Endothelial cell of umbilical vein (primary cell): ENCODE measurements at regions not wholly inside any gene's neighbourhood (a gene's known extent, or its start where the extent isn't known, plus 50 kb on each side); places are given as distances from the start of the nearest gene placed in this dataset.

Source experiments
- BruUV-seq: library from RNA; stranded (reverse); fragments of 400-500 nt; replicated peaks from 2 replicates; lab custom pipeline; 2021; lab: Mats Ljungman, UMichigan
- CTCF ChIA-PET: fragments of 300-600, 350-600 bp; sonication (Branson Sonifier 250); formaldehyde crosslinking; loops from one replicate; lab custom pipeline; 2021; ENCODE audit warnings: antibody characterized with exemption, inconsistent platforms; lab: Charles Lee
- POLR2A ChIA-PET: fragments of 300-600, 350-600 bp; sonication (Branson Sonifier 250); formaldehyde crosslinking; loops from one replicate; lab custom pipeline; 2021; ENCODE audit warnings: antibody characterized with exemption, inconsistent platforms; lab: Charles Lee
- DNase-seq: peaks from one replicate; pipeline ENCODE4 v3.0.0-alpha.2; 2011; ENCODE audit warnings: low read depth, low spot score
- FAIRE-seq: peaks from 2 replicates; lab custom pipeline; 2011; peaks lifted over from hg19 to GRCh38; lab: Jason Lieb, UNC
- H2AFZ ChIP-seq: 2 replicates; pipeline ENCODE4 v1.6.0; 2012; ENCODE audit warnings: low read depth, low read length, control low read depth, inconsistent platforms
- H3K27ac ChIP-seq: 2 replicates; pipeline ENCODE4 v1.5.1; 2011; ENCODE audit warnings: low read depth, mild to moderate bottlenecking, control low read depth, low read length, moderate library complexity; ENCODE audit not compliant: insufficient read depth
- H3K27me3 ChIP-seq, 2 experiments: 2 replicates each; pipeline versions ENCODE4 v1.6.0 to v1.6.1; 2011; ENCODE audit warnings: low read length in 2 of 2, mixed read lengths in 1 of 2; ENCODE audit not compliant: control insufficient read depth in 2 of 2, insufficient read depth in 2 of 2
- H3K36me3 ChIP-seq, 2 experiments: 2 replicates in 1 of 2; 3 replicates in 1 of 2; pipeline ENCODE4 v1.5.1; 2011; ENCODE audit warnings: low read length in 2 of 2, mild to moderate bottlenecking in 1 of 2, moderate library complexity in 1 of 2; ENCODE audit not compliant: control insufficient read depth in 2 of 2, insufficient read depth in 2 of 2; ENCODE audit errors: extremely low read depth in 1 of 2
- H3K4me1 ChIP-seq: 3 replicates; pipeline ENCODE4 v1.5.1; 2011; ENCODE audit warnings: mild to moderate bottlenecking, low read length; ENCODE audit not compliant: control insufficient read depth, insufficient read depth; ENCODE audit errors: extremely low read depth
- H3K4me2 ChIP-seq: 2 replicates; pipeline ENCODE4 v1.6.1; 2011; ENCODE audit warnings: low read length, control low read depth, mixed read lengths; ENCODE audit not compliant: insufficient read depth
- H3K4me3 ChIP-seq, 3 experiments: fragments of 200-600 bp in 1 of 3; sonication (generic), shearing (Covaris generic) in 1 of 3; replicated peaks in 1 of 3; 2 replicates each; pipeline ENCODE4 v1.5.1; 2011 to 2016; ENCODE audit warnings: control low read depth in 3 of 3, low read length in 3 of 3, mild to moderate bottlenecking in 2 of 3, inconsistent platforms in 1 of 3, low read depth in 1 of 3, moderate library complexity in 1 of 3; ENCODE audit not compliant: insufficient read depth in 1 of 3
- H3K79me2 ChIP-seq: 2 replicates; pipeline ENCODE4 v1.6.0; 2012; ENCODE audit warnings: low read length, inconsistent platforms; ENCODE audit not compliant: control insufficient read depth, insufficient read depth
- H3K9ac ChIP-seq: replicated peaks from 2 replicates; pipeline ENCODE3; 2011; ENCODE audit warnings: low read length, control low read depth; ENCODE audit not compliant: insufficient read depth; ENCODE audit errors: extremely low read depth
- H3K9me1 ChIP-seq: replicated peaks from 3 replicates; pipeline ENCODE4 v1.6.0; 2011; ENCODE audit warnings: mild to moderate bottlenecking, low read length; ENCODE audit not compliant: control insufficient read depth, insufficient read depth; ENCODE audit errors: extremely low read depth
- H3K9me3 ChIP-seq: replicated peaks from 2 replicates; pipeline ENCODE4 v1.5.1; 2012; ENCODE audit warnings: low read length, inconsistent platforms; ENCODE audit not compliant: control insufficient read depth, insufficient read depth
- H4K20me1 ChIP-seq: replicated peaks from 2 replicates; pipeline ENCODE3; 2011; ENCODE audit warnings: mild to moderate bottlenecking, low read length; ENCODE audit not compliant: control insufficient read depth, insufficient read depth; ENCODE audit errors: extremely low read depth
- EZH2 ChIP-seq: IDR thresholded peaks from 2 replicates; pipeline ENCODE4 v1.6.1; 2012; ENCODE audit warnings: borderline replicate concordance, low read depth, mild to moderate bottlenecking, moderate library complexity, low read length, inconsistent platforms; ENCODE audit not compliant: severe bottlenecking
- FOS ChIP-seq: IDR thresholded peaks from 2 replicates; pipeline ENCODE4 v1.6.1; 2011; ENCODE audit warnings: mild to moderate bottlenecking, low read length, moderate library complexity, borderline replicate concordance; ENCODE audit not compliant: insufficient read depth
- GATA2 ChIP-seq: IDR thresholded peaks from 2 replicates; pipeline ENCODE4 v1.7.0; 2011; ENCODE audit warnings: low read depth, mild to moderate bottlenecking, moderate library complexity, mixed read lengths, low read length; ENCODE audit not compliant: insufficient read length, insufficient read depth
- JUN ChIP-seq: IDR thresholded peaks from 2 replicates; pipeline ENCODE4 v1.6.1; 2011; ENCODE audit warnings: borderline replicate concordance, low read depth; ENCODE audit not compliant: insufficient read length, insufficient read depth
- MAX ChIP-seq: IDR thresholded peaks from 2 replicates; pipeline ENCODE4 v1.6.1; 2011; ENCODE audit not compliant: insufficient read depth, insufficient read length
- MYC ChIP-seq: IDR thresholded peaks from one replicate; pipeline ENCODE4 v1.6.1; 2011; ENCODE audit warnings: mild to moderate bottlenecking, low read depth, low read length
- POLR2A ChIP-seq: IDR thresholded peaks from 2 replicates; pipeline ENCODE4 v1.6.1; 2012; ENCODE audit warnings: low read depth, mild to moderate bottlenecking, control low read depth, low read length
- POLR2AphosphoS5 ChIP-seq: IDR thresholded peaks from 2 replicates; pipeline ENCODE4 v1.6.1; 2012; ENCODE audit warnings: low read depth, mild to moderate bottlenecking, control low read depth, low read length, moderate library complexity; ENCODE audit not compliant: insufficient read depth
- dilution Hi-C: fragments of 300-500 bp; cut with MboI; formaldehyde crosslinking; loops from one replicate; pipeline ENCODE4 v1.15.0; 2019; ENCODE audit warnings: low sequenced_read_pairs; ENCODE audit not compliant: extremely low pct_ligation_motif_present
- intact Hi-C: fragments of 100-400 bp; cut with micrococcal nuclease; formaldehyde crosslinking; loops from one replicate; pipeline ENCODE4 v1.10.0; 2022
- TF ChIP-seq, protein P1 (sequence below), 2 donors: IDR thresholded peaks; 1 replicate in 1 of 2; 2 replicates in 1 of 2; pipeline ENCODE4 v1.5.1; 2011; ENCODE audit warnings: low read length in 2 of 2, mild to moderate bottlenecking in 2 of 2, moderate library complexity in 2 of 2, control low read depth in 1 of 2, inconsistent platforms in 1 of 2, low read depth in 1 of 2; ENCODE audit not compliant: insufficient read depth in 1 of 2; ENCODE audit errors: extremely low read depth in 1 of 2

- CTCF ChIA-PET = no interaction called here
- POLR2A ChIA-PET = no interaction called here
- no peak overlapping the region for H3K4me3 ChIP-seq
Measured at GRCh38 chr5:44167540-44167939, 221.7 kb downstream of the FGF10 start.

More at GRCh38 chr5:44167540-44167939, 221.7 kb downstream of the FGF10 start:
- Histone ChIP-seq H3K4me1 (no peaks in the 10 kb centered on the region), H3K9ac (no peak overlapping the region), H3K4me2 (no peak overlapping the region), H3K36me3 (no peaks in the 10 kb centered on the region), H3K9me1 (no peaks in the 10 kb centered on the region), H3K79me2 (no peaks in the 10 kb centered on the region), H4K20me1 (no peaks in the 10 kb centered on the region), H3K9me3 (peaks cover 6% of the 10 kb centered on the region), H3K27me3 (no peaks in the 10 kb centered on the region), H2AFZ (no peak overlapping the region), H3K27ac (no peak overlapping the region)
- BruUV-seq = no TSS peak
- FAIRE-seq = no peak
- TF ChIP-seq, protein P1, sequence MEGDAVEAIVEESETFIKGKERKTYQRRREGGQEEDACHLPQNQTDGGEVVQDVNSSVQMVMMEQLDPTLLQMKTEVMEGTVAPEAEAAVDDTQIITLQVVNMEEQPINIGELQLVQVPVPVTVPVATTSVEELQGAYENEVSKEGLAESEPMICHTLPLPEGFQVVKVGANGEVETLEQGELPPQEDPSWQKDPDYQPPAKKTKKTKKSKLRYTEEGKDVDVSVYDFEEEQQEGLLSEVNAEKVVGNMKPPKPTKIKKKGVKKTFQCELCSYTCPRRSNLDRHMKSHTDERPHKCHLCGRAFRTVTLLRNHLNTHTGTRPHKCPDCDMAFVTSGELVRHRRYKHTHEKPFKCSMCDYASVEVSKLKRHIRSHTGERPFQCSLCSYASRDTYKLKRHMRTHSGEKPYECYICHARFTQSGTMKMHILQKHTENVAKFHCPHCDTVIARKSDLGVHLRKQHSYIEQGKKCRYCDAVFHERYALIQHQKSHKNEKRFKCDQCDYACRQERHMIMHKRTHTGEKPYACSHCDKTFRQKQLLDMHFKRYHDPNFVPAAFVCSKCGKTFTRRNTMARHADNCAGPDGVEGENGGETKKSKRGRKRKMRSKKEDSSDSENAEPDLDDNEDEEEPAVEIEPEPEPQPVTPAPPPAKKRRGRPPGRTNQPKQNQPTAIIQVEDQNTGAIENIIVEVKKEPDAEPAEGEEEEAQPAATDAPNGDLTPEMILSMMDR (IDR thresholded peaks at IDR 0.05; ENCODE audit: extremely low read depth in 1 of 2, insufficient read depth in 1 of 2, low read depth in 1 of 2, low read length in 2 of 2) = no peak
- no peak for TF ChIP-seq POLR2AphosphoS5
- TF ChIP-seq POLR2A = no peak
- TF ChIP-seq MAX = no peak
- TF ChIP-seq EZH2 = no peak
- TF ChIP-seq GATA2 = no peak
- no peak for TF ChIP-seq JUN
- no peak for TF ChIP-seq MYC
- TF ChIP-seq FOS = no peak
- DNase-seq = no peak
- intact Hi-C loops (no loop called here), dilution Hi-C loops (no loop called here)
